HEK293T (cell line): ENCODE measurements at regions not wholly inside any gene's neighbourhood (a gene's known extent, or its start where the extent isn't known, plus 50 kb on each side); places are given as distances from the start of the nearest gene placed in this dataset.

Source experiments
- CTCF ChIA-PET: fragments of 350-600 bp; formaldehyde crosslinking; extraction: SDS; loops from one replicate; lab custom pipeline; 2021; ENCODE audit warnings: antibody characterized with exemption, inconsistent platforms; lab: Yijun Ruan, JAX
- POLR2A ChIA-PET: fragments of 350-600 bp; formaldehyde crosslinking; extraction: SDS; loops from one replicate; lab custom pipeline; 2020; ENCODE audit warnings: antibody characterized with exemption, inconsistent platforms; lab: Yijun Ruan, JAX
- DNase-seq: peaks from one replicate; pipeline ENCODE4 v3.0.0; 2012; ENCODE audit warnings: mixed read lengths; ENCODE audit errors: extremely low spot score
- ARNT ChIP-seq: fragments of 450-650 bp; IDR thresholded peaks from 2 replicates; pipeline ENCODE4 v1.6.1; 2017; ENCODE audit warnings: mild to moderate bottlenecking
- BHLHE40 ChIP-seq: fragments of 450-650 bp; IDR thresholded peaks from 2 replicates; pipeline ENCODE4 v1.6.1; 2016; ENCODE audit warnings: mild to moderate bottlenecking, moderate library complexity, borderline replicate concordance
- CTBP1 ChIP-seq: fragments of 450-650 bp; IDR thresholded peaks from 2 replicates; pipeline ENCODE4 v1.6.1; 2016; ENCODE audit warnings: borderline replicate concordance
- ELF4 ChIP-seq: fragments of 450-650 bp; IDR thresholded peaks from 2 replicates; pipeline ENCODE4 v1.6.1; 2017; ENCODE audit warnings: antibody characterized with exemption
- FOXA1 ChIP-seq: fragments of 450-650 bp; IDR thresholded peaks from 2 replicates; pipeline ENCODE4 v1.6.1; 2016; ENCODE audit warnings: mild to moderate bottlenecking
- FOXK2 ChIP-seq: fragments of 450-650 bp; IDR thresholded peaks from 2 replicates; pipeline ENCODE4 v1.6.1; 2016; ENCODE audit warnings: mild to moderate bottlenecking
- FOXM1 ChIP-seq: fragments of 450-650 bp; IDR thresholded peaks from 2 replicates; pipeline ENCODE4 v1.6.1; 2017; ENCODE audit warnings: mild to moderate bottlenecking, borderline replicate concordance
- HDGF ChIP-seq: fragments of 450-650 bp; IDR thresholded peaks from 2 replicates; pipeline ENCODE4 v1.6.1; 2017; ENCODE audit warnings: antibody characterized with exemption, borderline replicate concordance
- L3MBTL2 ChIP-seq: fragments of 450-650 bp; conservative IDR thresholded peaks from 2 replicates; pipeline ENCODE4 v1.6.1; 2016; ENCODE audit warnings: mild to moderate bottlenecking
- LEF1 ChIP-seq: fragments of 450-650 bp; IDR thresholded peaks from 2 replicates; pipeline ENCODE4 v1.6.1; 2017; ENCODE audit warnings: mild to moderate bottlenecking, borderline replicate concordance
- NFRKB ChIP-seq: fragments of 450-650 bp; IDR thresholded peaks from 2 replicates; pipeline ENCODE4 v1.6.1; 2016; ENCODE audit warnings: mild to moderate bottlenecking, moderate library complexity
- PKNOX1 ChIP-seq: fragments of 450-650 bp; IDR thresholded peaks from 2 replicates; pipeline ENCODE4 v1.6.1; 2016
- SP1 ChIP-seq: fragments of 450-650 bp; IDR thresholded peaks from 2 replicates; pipeline ENCODE4 v1.6.1; 2017
- SUZ12 ChIP-seq: fragments of 450-650 bp; IDR thresholded peaks from 2 replicates; pipeline ENCODE4 v1.6.1; 2016; ENCODE audit warnings: mild to moderate bottlenecking
- TARDBP ChIP-seq: fragments of 450-650 bp; IDR thresholded peaks from 2 replicates; pipeline ENCODE4 v1.6.1; 2016
- ZNF384 ChIP-seq: fragments of 450-650 bp; IDR thresholded peaks from 2 replicates; pipeline ENCODE4 v1.6.1; 2016

GRCh38 chr2:226420646-226421045 lies 379.0 kb downstream of the IRS1 start:
- ChIA-PET POLR2A (no interaction called here), CTCF (no interaction called here)
- DNase-seq = no peak
- TF ChIP-seq ELF4 = no peak

- TF ChIP-seq FOXA1 (no peak), ELF4 (no peak), ZNF384 (no peak), SP1 (no peak)
- DNase-seq = no peak
- POLR2A ChIA-PET = no interaction called here
- CTCF ChIA-PET = no interaction called here
Measured at GRCh38 chr2:226418521-226418920, 381.1 kb downstream of the IRS1 start.

- POLR2A ChIA-PET = no interaction called here
- CTCF ChIA-PET = no interaction called here
- TF ChIP-seq CTBP1 (no peak), FOXM1 (no peak), ARNT (no peak), BHLHE40 (no peak), FOXK2 (no peak), FOXA1 (no peak), L3MBTL2 (no peak), NFRKB (no peak), LEF1 (no peak), ZNF384 (no peak), SUZ12 (no peak), TARDBP (no peak), PKNOX1 (no peak)
- no peak for DNase-seq
Measured at GRCh38 chr2:226414335-226414734, 385.3 kb downstream of the IRS1 start.

GRCh38 chr2:226413498-226414130 lies 386.0 kb downstream of the IRS1 start:
- ChIA-PET CTCF (no interaction called here), POLR2A (no interaction called here)

GRCh38 chr2:226411727-226412360 lies 387.8 kb downstream of the IRS1 start:
- POLR2A ChIA-PET = no interaction called here
- TF ChIP-seq BHLHE40 (no peak), CTBP1 (no peak), SP1 (no peak), PKNOX1 (no peak), FOXM1 (no peak), HDGF (no peak), SUZ12 (no peak), ZNF384 (no peak), ELF4 (no peak), L3MBTL2 (no peak), LEF1 (no peak), ARNT (no peak), FOXA1 (no peak), FOXK2 (no peak), TARDBP (no peak)
- CTCF ChIA-PET = no interaction called here
- no peak for DNase-seq

More at GRCh38 chr2:226413498-226414130, 386.0 kb downstream of the IRS1 start:
- TF ChIP-seq CTBP1 (no peak), NFRKB (no peak), ZNF384 (no peak), PKNOX1 (no peak), FOXA1 (no peak), ARNT (no peak), BHLHE40 (no peak), FOXK2 (no peak), ELF4 (no peak), SUZ12 (no peak), TARDBP (no peak), HDGF (no peak), SP1 (no peak), LEF1 (no peak), FOXM1 (no peak), L3MBTL2 (no peak)
- DNase-seq = no peak

GRCh38 chr2:226411205-226411604 lies 388.4 kb downstream of the IRS1 start:
- POLR2A ChIA-PET = no interaction called here
- CTCF ChIA-PET = no interaction called here

More at GRCh38 chr2:226411205-226411604, 388.4 kb downstream of the IRS1 start:
- no peak for DNase-seq
- no peak for TF ChIP-seq TARDBP
